GM21526 (cell line): ENCODE measurements at regions not wholly inside any gene's neighbourhood (a gene's known extent, or its start where the extent isn't known, plus 50 kb on each side); places are given as distances from the start of the nearest gene placed in this dataset.

Experiments used
- ATAC-seq: cut with Tn5 transposase; IDR thresholded peaks from one replicate; pipeline ENCODE4 v1.9.1; 2021; ENCODE audit warnings: moderate library complexity; ENCODE audit not compliant: unreplicated experiment, low FRiP score

- ATAC-seq = no peak
Observed at GRCh38 chr18:73274812-73275621, 407.2 kb upstream of the NETO1 start.

- no peak for ATAC-seq
Observed at GRCh38 chr18:73270920-73271634, 403.3 kb upstream of the NETO1 start.

- no peak for ATAC-seq
Observed at GRCh38 chr18:73264562-73264921, 396.8 kb upstream of the NETO1 start.

- no peak for ATAC-seq
Observed at GRCh38 chr18:73261923-73262322, 394.1 kb upstream of the NETO1 start.

- no peak for ATAC-seq
Observed at GRCh38 chr18:73261243-73261642, 393.5 kb upstream of the NETO1 start.

- ATAC-seq = no peak
Observed at GRCh38 chr18:73258375-73259087, 390.7 kb upstream of the NETO1 start.

GRCh38 chr18:73254564-73254963, 386.8 kb upstream of the NETO1 start:
- no peak for ATAC-seq

- ATAC-seq = no peak
Observed at GRCh38 chr18:73249030-73249429, 381.2 kb upstream of the NETO1 start.

GRCh38 chr18:73246763-73247162, 379.0 kb upstream of the NETO1 start:
- no peak for ATAC-seq

- ATAC-seq = no peak
Observed at GRCh38 chr18:73245345-73245744, 377.6 kb upstream of the NETO1 start.

- ATAC-seq = no peak
Observed at GRCh38 chr18:73244401-73244800, 376.6 kb upstream of the NETO1 start.

GRCh38 chr18:73240899-73241298, 373.1 kb upstream of the NETO1 start:
- no peak for ATAC-seq

- no peak for ATAC-seq
Observed at GRCh38 chr18:73235921-73236320, 368.1 kb upstream of the NETO1 start.

GRCh38 chr18:73235491-73235890, 367.7 kb upstream of the NETO1 start:
- peak; percentile 95 for ATAC-seq

GRCh38 chr18:73232933-73233332, 365.1 kb upstream of the NETO1 start:
- ATAC-seq = peak; percentile 82

GRCh38 chr18:73220663-73221062, 352.9 kb upstream of the NETO1 start:
- no peak for ATAC-seq

- no peak for ATAC-seq
Observed at GRCh38 chr18:73218293-73218692, 350.5 kb upstream of the NETO1 start.

GRCh38 chr18:73214970-73215369, 347.2 kb upstream of the NETO1 start:
- ATAC-seq = no peak

- no peak for ATAC-seq
Observed at GRCh38 chr18:73212442-73212841, 344.7 kb upstream of the NETO1 start.

GRCh38 chr18:73201940-73202339, 334.2 kb upstream of the NETO1 start:
- no peak for ATAC-seq

GRCh38 chr18:73199151-73199550, 331.4 kb upstream of the NETO1 start:
- no peak for ATAC-seq
